ENCODE measurements at regions not wholly inside any gene's neighbourhood (a gene's known extent, or its start where the extent isn't known, plus 50 kb on each side); places are given as distances from the start of the nearest gene placed in this dataset.

DNA sequence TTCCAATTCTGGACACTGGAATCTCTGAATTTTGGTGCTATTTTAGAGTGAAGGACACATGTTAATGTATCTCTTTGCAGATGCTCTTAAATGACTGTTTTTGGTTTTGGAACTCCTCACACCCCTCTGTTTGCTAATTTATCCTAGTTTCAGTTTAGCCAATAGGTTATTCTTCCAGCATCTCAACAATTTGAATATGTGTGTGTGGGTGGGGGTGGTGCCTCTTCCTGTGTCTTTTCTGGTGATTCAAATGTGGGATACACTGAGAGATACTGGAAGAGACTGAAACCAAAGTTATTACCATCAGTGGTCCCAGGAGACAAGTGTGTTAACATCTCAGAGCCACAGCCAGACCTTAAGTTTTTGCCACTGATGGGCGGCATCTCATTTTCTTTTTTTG is 1317.4 kb upstream of the TMEM132C start:
- Histone ChIP-seq H3K4me3 (no peak overlapping the region), H3K36me3 (ENCODE audit: control insufficient read depth in 4 of 4, insufficient read depth in 4 of 4, low read length in 4 of 4) (no peaks in the 10 kb centered on the region), H3K27me3 (ENCODE audit: control insufficient read depth in 3 of 3, insufficient read depth in 3 of 3, low read length in 2 of 3) (no peaks in the 10 kb centered on the region), H3K9ac (ENCODE audit: insufficient read depth in 1 of 2, low read length in 2 of 2) (no peak overlapping the region), H3K4me1 (ENCODE audit: control insufficient read depth in 5 of 5, insufficient read depth in 5 of 5, low read length in 5 of 5) (no peaks in the 10 kb centered on the region), H3K27ac (ENCODE audit: low read depth in 1 of 2, low read length in 1 of 2) (no peak overlapping the region), H3K9me3 (ENCODE audit: control insufficient read depth in 4 of 4, insufficient read depth in 3 of 4, low read length in 3 of 4) (peaks cover 0 to 2% (median 0%) of the 10 kb centered on the region in 4 donors)
- WGBS, 2 donors: 87 to 95% methylated on average over 1 of the region's 1 CpG
- TF ChIP-seq CTCF (IDR thresholded peaks at IDR 0.05; ENCODE audit: control extremely low read depth, extremely low read depth): no peak
- no peak for DNase-seq
- no peak for ATAC-seq (ENCODE audit: insufficient read depth, low FRiP score)

- Histone ChIP-seq H3K9ac (ENCODE audit: insufficient read depth in 1 of 2, low read length in 2 of 2) (no peak overlapping the region), H3K4me3 (no peak overlapping the region), H3K9me3 (ENCODE audit: control insufficient read depth in 4 of 4, insufficient read depth in 3 of 4, low read length in 3 of 4) (peaks cover 0 to 2% (median 0%) of the 10 kb centered on the region in 4 donors), H3K27me3 (ENCODE audit: control insufficient read depth in 3 of 3, insufficient read depth in 3 of 3, low read length in 2 of 3) (no peaks in the 10 kb centered on the region), H3K4me1 (ENCODE audit: control insufficient read depth in 5 of 5, insufficient read depth in 5 of 5, low read length in 5 of 5) (no peaks in the 10 kb centered on the region), H3K36me3 (ENCODE audit: control insufficient read depth in 4 of 4, insufficient read depth in 4 of 4, low read length in 4 of 4) (no peaks in the 10 kb centered on the region), H3K27ac (ENCODE audit: low read depth in 1 of 2, low read length in 1 of 2) (no peak overlapping the region)
- WGBS, 2 donors: 77 to 82% methylated on average over 6 of the region's 6 CpGs
- no peak for TF ChIP-seq CTCF (IDR thresholded peaks at IDR 0.05; ENCODE audit: control extremely low read depth, extremely low read depth)
- ATAC-seq (ENCODE audit: insufficient read depth, low FRiP score): no peak
- DNase-seq: no peak
Observed at GRCh38 chr12:126950266-126950665, 1316.7 kb upstream of the TMEM132C start.

GRCh38 chr12:126952096-126953007 is 1314.6 kb upstream of the TMEM132C start:
- Histone ChIP-seq H3K27ac (ENCODE audit: low read depth in 1 of 2, low read length in 1 of 2) (no peak overlapping the region), H3K36me3 (ENCODE audit: control insufficient read depth in 4 of 4, insufficient read depth in 4 of 4, low read length in 4 of 4) (no peaks in the 10 kb centered on the region), H3K9ac (ENCODE audit: insufficient read depth in 1 of 2, low read length in 2 of 2) (no peak overlapping the region), H3K4me3 (no peak overlapping the region), H3K27me3 (ENCODE audit: control insufficient read depth in 3 of 3, insufficient read depth in 3 of 3, low read length in 2 of 3) (no peaks in the 10 kb centered on the region), H3K9me3 (ENCODE audit: control insufficient read depth in 4 of 4, insufficient read depth in 3 of 4, low read length in 3 of 4) (peaks cover 0 to 6% (median 1%) of the 10 kb centered on the region in 4 donors), H3K4me1 (ENCODE audit: control insufficient read depth in 5 of 5, insufficient read depth in 5 of 5, low read length in 5 of 5) (no peaks in the 10 kb centered on the region)
- DNase-seq: peak in 2 of 3 donors; percentile 0 to 8
- no peak for ATAC-seq (ENCODE audit: insufficient read depth, low FRiP score)
- no peak for TF ChIP-seq CTCF (IDR thresholded peaks at IDR 0.05; ENCODE audit: control extremely low read depth, extremely low read depth)
- 33 to 39% methylated on average over 8 of the region's 8 CpGs for WGBS, 2 donors
